Mesenchymal stem cell (in vitro differentiated cells and primary cell): ENCODE measurements at regions not wholly inside any gene's neighbourhood (a gene's known extent, or its start where the extent isn't known, plus 50 kb on each side); places are given as distances from the start of the nearest gene placed in this dataset.
A peak's percentile ranks its signal among the peaks of the same experiment; 100 is the strongest.
"Not testable (repeated sequence)": the region's sequence is repeated elsewhere in the genome, so short reads cannot be mapped to it uniquely, and the experiment has no call there.

Source experiments
- DNase-seq: peaks from one replicate; pipeline ENCODE4 v3.0.0-alpha.2; 2013
- H2AFZ ChIP-seq: one replicate; pipeline ENCODE4 v1.6.1; 2013; ENCODE audit warnings: low read depth, mild to moderate bottlenecking, control low read depth, inconsistent platforms, low read length, moderate library complexity
- H2AK5ac ChIP-seq: 2 replicates; pipeline ENCODE4 v1.6.1; 2013; ENCODE audit warnings: low read length, moderate library complexity, mild to moderate bottlenecking, inconsistent platforms; ENCODE audit not compliant: severe bottlenecking
- H2BK120ac ChIP-seq: one replicate; pipeline ENCODE4 v1.6.1; 2013; ENCODE audit warnings: low read depth, mild to moderate bottlenecking, inconsistent platforms, low read length, moderate library complexity
- H2BK12ac ChIP-seq, 2 experiments: one replicate each; pipeline ENCODE4 v1.6.1; 2013; ENCODE audit warnings: inconsistent platforms in 2 of 2, low read length in 2 of 2, mild to moderate bottlenecking in 2 of 2, moderate library complexity in 2 of 2, control low read depth in 1 of 2
- H2BK15ac ChIP-seq: one replicate; pipeline ENCODE4 v1.6.1; 2013; ENCODE audit warnings: mild to moderate bottlenecking, low read depth, inconsistent platforms; ENCODE audit not compliant: poor library complexity, severe bottlenecking
- H2BK5ac ChIP-seq: 2 replicates; pipeline ENCODE4 v1.6.1; 2013; ENCODE audit warnings: low read depth, mild to moderate bottlenecking, low read length, control low read depth, inconsistent platforms; ENCODE audit not compliant: poor library complexity, severe bottlenecking
- H3K14ac ChIP-seq, 2 experiments: one replicate each; pipeline ENCODE4 v1.6.1; 2013; ENCODE audit warnings: inconsistent platforms in 2 of 2, low read length in 2 of 2, control low read depth in 1 of 2, mild to moderate bottlenecking in 1 of 2, moderate library complexity in 1 of 2
- H3K18ac ChIP-seq, 2 experiments: one replicate each; pipeline ENCODE4 v1.6.1; 2013; ENCODE audit warnings: inconsistent platforms in 2 of 2, low read length in 2 of 2, control low read depth in 1 of 2, low read depth in 1 of 2, mild to moderate bottlenecking in 1 of 2
- H3K23ac ChIP-seq, 2 experiments: one replicate each; pipeline ENCODE4 v1.6.1; 2013; ENCODE audit warnings: inconsistent platforms in 2 of 2, low read length in 2 of 2, mild to moderate bottlenecking in 2 of 2, moderate library complexity in 2 of 2, control low read depth in 1 of 2
- H3K27ac ChIP-seq: 2 replicates; pipeline ENCODE4 v1.5.1; 2013; ENCODE audit warnings: mild to moderate bottlenecking, moderate library complexity, low read length, control low read depth, inconsistent platforms; ENCODE audit not compliant: poor library complexity, severe bottlenecking
- H3K27me3 ChIP-seq, 2 experiments: 2 replicates each; pipeline versions ENCODE4 v1.6.1 to v1.7.0; 2013; ENCODE audit warnings: low read length in 2 of 2, mild to moderate bottlenecking in 2 of 2, moderate library complexity in 2 of 2, control low read depth in 1 of 2, inconsistent platforms in 1 of 2; ENCODE audit not compliant: control insufficient read depth in 1 of 2, insufficient read depth in 1 of 2
- H3K36me3 ChIP-seq, 2 experiments: 2 replicates each; pipeline versions ENCODE4 v1.6.1 to v1.7.0; 2013; ENCODE audit warnings: low read length in 2 of 2, control low read depth in 1 of 2, inconsistent platforms in 1 of 2, low read depth in 1 of 2, mild to moderate bottlenecking in 1 of 2; ENCODE audit not compliant: insufficient read depth in 2 of 2, control insufficient read depth in 1 of 2
- H3K4ac ChIP-seq, 2 experiments: one replicate each; pipeline ENCODE4 v1.6.1; 2013; ENCODE audit warnings: inconsistent platforms in 2 of 2, low read length in 2 of 2, mild to moderate bottlenecking in 2 of 2, moderate library complexity in 2 of 2, control low read depth in 1 of 2, low read depth in 1 of 2
- H3K4me1 ChIP-seq: 2 replicates; pipeline ENCODE4 v1.6.1; 2013; ENCODE audit warnings: low read depth, low read length, control low read depth; ENCODE audit not compliant: control insufficient read depth, insufficient read depth
- H3K4me2 ChIP-seq: 2 replicates; pipeline ENCODE4 v1.6.1; 2013; ENCODE audit warnings: low read length, mild to moderate bottlenecking, inconsistent platforms; ENCODE audit not compliant: poor library complexity, severe bottlenecking
- H3K4me3 ChIP-seq, 2 experiments: 2 replicates each; pipeline versions ENCODE4 v1.5.1 to v1.7.0; 2013; ENCODE audit warnings: low read length in 2 of 2, mild to moderate bottlenecking in 2 of 2, control low read depth in 1 of 2, low read depth in 1 of 2; ENCODE audit not compliant: insufficient read depth in 1 of 2
- H3K79me1 ChIP-seq: replicated peaks from 2 replicates; pipeline ENCODE4 v1.6.1; 2013; ENCODE audit warnings: mild to moderate bottlenecking, control low read depth, low read length, inconsistent platforms; ENCODE audit not compliant: poor library complexity, severe bottlenecking
- H3K9ac ChIP-seq: 2 replicates; pipeline ENCODE4 v1.7.0; 2013; ENCODE audit warnings: mild to moderate bottlenecking, low read length, moderate library complexity
- H3K9me3 ChIP-seq: 2 replicates; pipeline ENCODE4 v1.7.0; 2013; ENCODE audit warnings: mild to moderate bottlenecking, low read length; ENCODE audit not compliant: control insufficient read depth
- H4K8ac ChIP-seq: one replicate; pipeline ENCODE4 v1.6.1; 2013; ENCODE audit warnings: inconsistent platforms, mild to moderate bottlenecking, low read length, moderate library complexity
- H4K91ac ChIP-seq: one replicate; pipeline ENCODE4 v1.6.1; 2013; ENCODE audit warnings: mild to moderate bottlenecking, low read length, inconsistent platforms
- WGBS: methylation state at CpG from one replicate; pipeline ENCODE4 v1.1.7; 2013; ENCODE audit warnings: mixed read lengths; 5-methylcytosine and 5-hydroxymethylcytosine counted together

- DNase-seq: no peak
- H3K4me3 ChIP-seq: no peak overlapping the region
These were observed 1324.2 kb downstream of the TECRL start for GRCh38 chr4:63085091-63085490.

GRCh38 chr4:63080934-63081333 lies 1328.3 kb downstream of the TECRL start:
- H3K14ac ChIP-seq: no peak overlapping the region
- H3K36me3 ChIP-seq: no peaks in the 10 kb centered on the region
- no peaks in the 10 kb centered on the region for H3K27me3 ChIP-seq
- H3K23ac ChIP-seq: no peak overlapping the region
- no peak overlapping the region for H4K8ac ChIP-seq
- H2BK12ac ChIP-seq: no peak overlapping the region
- no peak overlapping the region for H2BK15ac ChIP-seq
- peaks cover 22% of the 10 kb centered on the region for H3K9me3 ChIP-seq
- no peak overlapping the region for H2BK5ac ChIP-seq
- no peak overlapping the region for H2BK120ac ChIP-seq
- H3K18ac ChIP-seq: no peak overlapping the region
- H3K27ac ChIP-seq: no peak overlapping the region
- no peak overlapping the region for H3K9ac ChIP-seq
- H3K79me1 ChIP-seq: no peaks in the 10 kb centered on the region
- H4K91ac ChIP-seq: no peak overlapping the region
- no peak overlapping the region for H3K4me3 ChIP-seq
- H3K4me1 ChIP-seq: no peaks in the 10 kb centered on the region
- H3K4me2 ChIP-seq: no peak overlapping the region
- no CpG with 5 or more reads among the region's 1 CpG for WGBS
- H2AK5ac ChIP-seq: no peak overlapping the region
- H2AFZ ChIP-seq: no peak overlapping the region
- H3K4ac ChIP-seq: no peak overlapping the region
- no peak for DNase-seq

More at GRCh38 chr4:63085091-63085490, 1324.2 kb downstream of the TECRL start:
- H3K14ac ChIP-seq: no peak overlapping the region
- H2BK5ac ChIP-seq: no peak overlapping the region
- H3K36me3 ChIP-seq: no peaks in the 10 kb centered on the region
- no peak overlapping the region for H2AFZ ChIP-seq
- H3K27me3 ChIP-seq: no peaks in the 10 kb centered on the region
- no peak overlapping the region for H2BK15ac ChIP-seq
- H3K79me1 ChIP-seq: no peaks in the 10 kb centered on the region
- no peak overlapping the region for H3K18ac ChIP-seq
- no peak overlapping the region for H3K27ac ChIP-seq
- H3K9me3 ChIP-seq: peaks cover 30% of the 10 kb centered on the region
- no peak overlapping the region for H2AK5ac ChIP-seq
- H3K4me2 ChIP-seq: no peak overlapping the region
- H3K4me1 ChIP-seq: no peaks in the 10 kb centered on the region
- no peak overlapping the region for H3K4ac ChIP-seq
- WGBS: 86% methylated on average over 1 of the region's 1 CpG
- H3K9ac ChIP-seq: no peak overlapping the region
- H4K91ac ChIP-seq: no peak overlapping the region
- H2BK120ac ChIP-seq: no peak overlapping the region
- no peak overlapping the region for H3K23ac ChIP-seq
- H2BK12ac ChIP-seq: no peak overlapping the region
- no peak overlapping the region for H4K8ac ChIP-seq

- no peak overlapping the region for H3K4ac ChIP-seq
- no peak overlapping the region for H4K91ac ChIP-seq
- DNase-seq: no peak
- H2BK120ac ChIP-seq: no peak overlapping the region
- H2AFZ ChIP-seq: no peak overlapping the region
- no peak overlapping the region for H2BK15ac ChIP-seq
- no peak overlapping the region for H2BK12ac ChIP-seq
- H3K9me3 ChIP-seq: peaks cover 14% of the 10 kb centered on the region
- no CpG with 5 or more reads among the region's 4 CpGs for WGBS
- no peak overlapping the region for H4K8ac ChIP-seq
- H3K23ac ChIP-seq: no peak overlapping the region
- H3K27ac ChIP-seq: no peak overlapping the region
- H3K18ac ChIP-seq: no peak overlapping the region
- H3K4me3 ChIP-seq: no peak overlapping the region
- no peak overlapping the region for H3K14ac ChIP-seq
- H3K36me3 ChIP-seq: no peaks in the 10 kb centered on the region
- H3K4me2 ChIP-seq: no peak overlapping the region
- peaks cover 3% of the 10 kb centered on the region for H3K4me1 ChIP-seq
- H2AK5ac ChIP-seq: no peak overlapping the region
- H3K27me3 ChIP-seq: no peaks in the 10 kb centered on the region
- no peak overlapping the region for H2BK5ac ChIP-seq
- H3K79me1 ChIP-seq: no peaks in the 10 kb centered on the region
- no peak overlapping the region for H3K9ac ChIP-seq
These were observed 1345.5 kb downstream of the TECRL start for GRCh38 chr4:63063760-63064159.

DNA sequence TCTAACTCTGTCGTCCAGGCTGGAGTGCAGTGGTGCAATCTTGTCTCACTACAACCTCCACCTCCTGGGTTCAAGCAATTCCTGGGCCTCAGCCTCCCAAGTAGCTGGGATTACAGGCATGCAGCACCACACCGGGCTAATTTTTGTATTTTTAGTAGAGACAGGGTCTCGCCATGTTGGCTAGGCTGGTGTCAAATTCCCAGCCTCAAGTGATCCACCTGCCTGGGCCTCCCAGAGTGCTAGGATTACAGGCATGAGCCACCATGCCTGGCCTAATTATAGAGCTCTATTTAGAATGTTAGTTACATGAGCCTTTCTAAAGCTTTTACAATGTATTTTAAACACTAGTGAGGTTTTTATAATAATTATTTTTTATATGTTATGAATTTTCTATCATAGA lies 1346.4 kb downstream of the TECRL start:
- not testable (repeated sequence) for H3K14ac ChIP-seq

More for the DNA sequence above, 1346.4 kb downstream of the TECRL start:
- H4K8ac ChIP-seq, H3K27me3 ChIP-seq, H3K36me3 ChIP-seq, H3K4me2 ChIP-seq, H3K79me1 ChIP-seq, H3K4me1 ChIP-seq, H2BK5ac ChIP-seq, H2BK12ac ChIP-seq, H4K91ac ChIP-seq, H3K23ac ChIP-seq, H3K9ac ChIP-seq, H3K4me3 ChIP-seq, H2BK15ac ChIP-seq, H3K27ac ChIP-seq, H2BK120ac ChIP-seq, H3K18ac ChIP-seq, H3K4ac ChIP-seq, H2AFZ ChIP-seq, DNase-seq: not testable (repeated sequence)
- Histone ChIP-seq H3K9me3 (peaks cover 13% of the 10 kb centered on the region), H2AK5ac (peak overlapping the region; percentile 66)
- WGBS: 91% methylated on average over 2 of the region's 3 CpGs
